ENCODE measurements at regions not wholly inside any gene's neighbourhood (a gene's known extent, or its start where the extent isn't known, plus 50 kb on each side); places are given as distances from the start of the nearest gene placed in this dataset.

GRCh38 chr1:96973605-96974004 is 252.0 kb downstream of the PTBP2 start:
- TF ChIP-seq CTCF (IDR thresholded peaks at IDR 0.05) (no peak), EZH2 (IDR thresholded peaks at IDR 0.05; ENCODE audit: borderline replicate concordance, insufficient read depth, low read depth, low read length, poor library complexity, severe bottlenecking) (no peak)

All from B cell (primary cell).